ENCODE measurements at regions not wholly inside any gene's neighbourhood (a gene's known extent, or its start where the extent isn't known, plus 50 kb on each side); places are given as distances from the start of the nearest gene placed in this dataset.

DNA sequence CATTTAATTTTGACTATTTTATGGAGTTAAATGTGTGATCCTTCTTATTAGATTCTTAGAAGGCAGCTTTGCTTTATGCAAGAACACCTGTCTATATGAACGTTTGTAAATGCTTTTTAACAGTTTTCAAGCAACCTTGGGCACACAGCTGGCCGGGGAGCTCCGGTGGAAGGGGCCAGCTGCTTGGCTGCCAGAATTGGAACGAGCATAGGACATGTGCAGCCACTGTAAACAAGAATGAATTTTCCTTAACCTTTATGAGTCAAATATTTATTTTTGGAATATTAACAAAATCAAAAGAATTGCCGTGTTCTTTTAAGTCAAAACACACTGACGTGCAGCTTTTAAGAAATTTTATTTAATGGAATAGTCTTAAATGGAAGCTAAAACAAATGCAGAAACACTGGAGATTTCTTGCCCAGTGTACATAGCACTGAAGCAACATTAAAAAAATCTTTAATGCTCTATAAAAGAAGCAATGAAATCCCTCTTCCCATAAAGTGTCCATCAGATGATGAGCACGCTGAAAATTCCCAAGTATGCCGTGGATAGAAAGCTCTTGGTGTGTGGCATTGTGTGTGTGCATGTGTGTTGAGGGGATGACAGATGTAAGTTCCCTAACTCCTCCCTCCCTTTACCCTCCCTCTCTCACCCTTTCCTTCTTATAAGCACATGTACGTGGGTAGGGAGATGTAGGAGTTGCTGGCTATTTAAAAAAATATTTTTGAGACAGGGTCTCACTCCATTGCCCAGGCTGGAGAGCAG, 208.9 kb upstream of the EXOC2 start:
- TF ChIP-seq RXRA (IDR thresholded peaks at IDR 0.05; ENCODE audit: borderline replicate concordance, low read depth) (no peak), GATA2 (CRISPR knock-in tag; IDR thresholded peaks at IDR 0.05) (no peak)
- Histone ChIP-seq H3K27me3 (ENCODE audit: insufficient read depth) (peaks cover 40% of the 10 kb centered on the region), H3K79me2 (ENCODE audit: insufficient read depth) (no peaks in the 10 kb centered on the region), H3K27ac (ENCODE audit: low read depth in 2 of 2, low read length in 1 of 2) (no peak overlapping the region), H3K4me3 (ENCODE audit: low read depth in 2 of 2, low read length in 1 of 2) (no peak overlapping the region), H3K4me1 (ENCODE audit: control insufficient read depth in 1 of 2, insufficient read depth in 2 of 2, low read depth in 1 of 2, low read length in 1 of 2) (no peaks in the 10 kb centered on the region), H4K20me1 (ENCODE audit: insufficient read depth) (no peaks in the 10 kb centered on the region), H3F3A (replicated peaks; ENCODE audit: insufficient read depth) (peaks cover 5% of the 10 kb centered on the region), H3K9ac (no peak overlapping the region), H3K36me3 (replicated peaks in 1 of 2; ENCODE audit: control insufficient read depth in 1 of 2, insufficient read depth in 2 of 2, low read length in 1 of 2) (no peaks in the 10 kb centered on the region), H3K9me3 (no peaks in the 10 kb centered on the region), H2AFZ (ENCODE audit: low read depth) (no peak overlapping the region), H3K4me2 (no peak overlapping the region), H3K9me2 (no peaks in the 10 kb centered on the region)
- ChIA-PET CTCF (no interaction called here), POLR2A (no interaction called here)
- WGBS (ENCODE audit: low lambda C conversion rate), result 4% methylated on average over 9 of the region's 9 CpGs
- no peak for DNase-seq

DNA sequence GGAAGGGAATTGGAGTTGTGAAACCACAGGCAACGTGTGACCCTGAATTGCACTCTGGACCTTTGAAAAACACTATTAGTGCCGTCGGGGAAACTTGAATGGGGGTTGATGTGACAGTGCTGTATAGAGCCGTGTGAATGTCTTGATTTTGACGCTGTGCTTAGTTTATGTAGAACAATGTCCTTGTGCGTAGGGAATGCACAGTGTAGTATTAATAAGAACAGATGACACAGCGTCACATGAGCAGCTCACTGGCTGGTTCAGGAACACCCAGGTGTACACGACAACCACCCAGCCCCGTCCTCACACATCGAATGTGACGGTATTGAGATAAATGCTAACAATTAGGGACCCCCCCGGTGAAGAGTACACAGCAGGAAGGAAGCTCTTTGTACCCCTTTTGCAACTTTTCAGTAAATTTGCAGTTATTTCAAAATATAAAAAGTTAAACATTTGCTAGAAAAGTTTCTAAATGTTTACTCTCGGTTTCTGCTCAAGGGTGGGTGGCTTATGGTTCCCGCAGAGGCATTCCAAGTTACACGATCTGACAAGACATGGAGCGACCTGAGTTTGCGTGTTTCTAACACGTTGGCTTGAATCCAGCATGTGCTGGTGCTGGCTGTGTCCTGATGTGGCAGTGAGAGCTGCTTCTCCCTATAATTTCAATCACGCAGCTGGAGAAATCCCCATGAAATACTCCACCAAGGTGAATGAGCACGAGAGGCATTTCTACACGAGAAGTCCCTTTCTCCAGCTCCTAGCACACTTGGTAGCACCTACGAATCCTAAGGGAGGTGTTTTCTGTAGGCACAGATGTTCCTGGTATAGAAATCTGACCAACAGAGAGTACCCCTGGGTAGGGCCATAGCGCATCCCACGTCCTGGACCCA, 208.0 kb upstream of the EXOC2 start:
- ChIA-PET POLR2A (no interaction called here), CTCF (no interaction called here)
- Histone ChIP-seq H3K79me2 (ENCODE audit: insufficient read depth) (no peaks in the 10 kb centered on the region), H3K27ac (ENCODE audit: low read depth in 2 of 2, low read length in 1 of 2) (no peak overlapping the region), H3K9me3 (no peaks in the 10 kb centered on the region), H2AFZ (ENCODE audit: low read depth) (no peak overlapping the region), H3K9me2 (no peaks in the 10 kb centered on the region), H3F3A (replicated peaks; ENCODE audit: insufficient read depth) (peaks cover 5% of the 10 kb centered on the region), H3K4me3 (ENCODE audit: low read depth in 2 of 2, low read length in 1 of 2) (no peak overlapping the region), H4K20me1 (ENCODE audit: insufficient read depth) (no peaks in the 10 kb centered on the region), H3K9ac (no peak overlapping the region), H3K36me3 (replicated peaks in 1 of 2; ENCODE audit: control insufficient read depth in 1 of 2, insufficient read depth in 2 of 2, low read length in 1 of 2) (no peaks in the 10 kb centered on the region), H3K27me3 (ENCODE audit: insufficient read depth) (peaks cover 40% of the 10 kb centered on the region), H3K4me1 (ENCODE audit: control insufficient read depth in 1 of 2, insufficient read depth in 2 of 2, low read depth in 1 of 2, low read length in 1 of 2) (no peaks in the 10 kb centered on the region), H3K4me2 (no peak overlapping the region)
- no peak for DNase-seq
- TF ChIP-seq FOSL2 (IDR thresholded peaks at IDR 0.05; ENCODE audit: borderline replicate concordance, low read depth) (no peak), RFX5 (IDR thresholded peaks at IDR 0.05; ENCODE audit: low read length) (no peak), TEAD4 (IDR thresholded peaks at IDR 0.05; ENCODE audit: borderline replicate concordance, insufficient read depth) (no peak), MEF2A (IDR thresholded peaks at IDR 0.05; ENCODE audit: borderline replicate concordance, low read depth) (no peak), POLR2AphosphoS5 (IDR thresholded peaks at IDR 0.05; ENCODE audit: low read depth, low read length) (no peak), FOXM1 (IDR thresholded peaks at IDR 0.05; ENCODE audit: low read depth) (no peak), EP300 (IDR thresholded peaks at IDR 0.05; ENCODE audit: borderline replicate concordance in 1 of 2, low read depth in 1 of 2, low read length in 1 of 2) (no peak), NRF1 (IDR thresholded peaks at IDR 0.05; ENCODE audit: low read depth, low read length) (no peak), RXRA (IDR thresholded peaks at IDR 0.05; ENCODE audit: borderline replicate concordance, low read depth) (no peak), NFIC (IDR thresholded peaks at IDR 0.05; ENCODE audit: borderline replicate concordance) (no peak), JUND (IDR thresholded peaks at IDR 0.05) (no peak), EZH2phosphoT487 (IDR thresholded peaks at IDR 0.05; ENCODE audit: borderline replicate concordance, low read depth) (no peak), ELF1 (IDR thresholded peaks at IDR 0.05) (no peak), GATA2 (CRISPR knock-in tag; IDR thresholded peaks at IDR 0.05) (no peak), YY1 (IDR thresholded peaks at IDR 0.05; ENCODE audit: low read depth) (no peak), SIN3A (IDR thresholded peaks at IDR 0.05; ENCODE audit: borderline replicate concordance, low read depth, low read length) (no peak)
- TF ChIP-seq, protein P1, sequence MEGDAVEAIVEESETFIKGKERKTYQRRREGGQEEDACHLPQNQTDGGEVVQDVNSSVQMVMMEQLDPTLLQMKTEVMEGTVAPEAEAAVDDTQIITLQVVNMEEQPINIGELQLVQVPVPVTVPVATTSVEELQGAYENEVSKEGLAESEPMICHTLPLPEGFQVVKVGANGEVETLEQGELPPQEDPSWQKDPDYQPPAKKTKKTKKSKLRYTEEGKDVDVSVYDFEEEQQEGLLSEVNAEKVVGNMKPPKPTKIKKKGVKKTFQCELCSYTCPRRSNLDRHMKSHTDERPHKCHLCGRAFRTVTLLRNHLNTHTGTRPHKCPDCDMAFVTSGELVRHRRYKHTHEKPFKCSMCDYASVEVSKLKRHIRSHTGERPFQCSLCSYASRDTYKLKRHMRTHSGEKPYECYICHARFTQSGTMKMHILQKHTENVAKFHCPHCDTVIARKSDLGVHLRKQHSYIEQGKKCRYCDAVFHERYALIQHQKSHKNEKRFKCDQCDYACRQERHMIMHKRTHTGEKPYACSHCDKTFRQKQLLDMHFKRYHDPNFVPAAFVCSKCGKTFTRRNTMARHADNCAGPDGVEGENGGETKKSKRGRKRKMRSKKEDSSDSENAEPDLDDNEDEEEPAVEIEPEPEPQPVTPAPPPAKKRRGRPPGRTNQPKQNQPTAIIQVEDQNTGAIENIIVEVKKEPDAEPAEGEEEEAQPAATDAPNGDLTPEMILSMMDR (IDR thresholded peaks at IDR 0.05), result no peak
- TF ChIP-seq, protein P2, sequence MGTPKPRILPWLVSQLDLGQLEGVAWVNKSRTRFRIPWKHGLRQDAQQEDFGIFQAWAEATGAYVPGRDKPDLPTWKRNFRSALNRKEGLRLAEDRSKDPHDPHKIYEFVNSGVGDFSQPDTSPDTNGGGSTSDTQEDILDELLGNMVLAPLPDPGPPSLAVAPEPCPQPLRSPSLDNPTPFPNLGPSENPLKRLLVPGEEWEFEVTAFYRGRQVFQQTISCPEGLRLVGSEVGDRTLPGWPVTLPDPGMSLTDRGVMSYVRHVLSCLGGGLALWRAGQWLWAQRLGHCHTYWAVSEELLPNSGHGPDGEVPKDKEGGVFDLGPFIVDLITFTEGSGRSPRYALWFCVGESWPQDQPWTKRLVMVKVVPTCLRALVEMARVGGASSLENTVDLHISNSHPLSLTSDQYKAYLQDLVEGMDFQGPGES (IDR thresholded peaks at IDR 0.05; ENCODE audit: low read depth, low read length), result no peak
- WGBS (ENCODE audit: low lambda C conversion rate), result 2% methylated on average over 24 of the region's 24 CpGs

Measured in SK-N-SH (cell line).